Thyroid gland (tissue), 4 donors: ENCODE measurements at regions not wholly inside any gene's neighbourhood (a gene's known extent, or its start where the extent isn't known, plus 50 kb on each side); places are given as distances from the start of the nearest gene placed in this dataset.

ENCODE experiments used
- POLR2A ChIP-seq, 2 donors: fragments of 450-650 bp; IDR thresholded peaks; one replicate each; pipeline ENCODE4 v1.6.1; 2017; ENCODE audit warnings: antibody characterized with exemption in 2 of 2, mild to moderate bottlenecking in 2 of 2, moderate library complexity in 1 of 2
- TF ChIP-seq, protein P1 (sequence below), 6 experiments: fragments of 200-600 bp in 3 of 6; fragments of 450-650 bp in 3 of 6; sonication (generic) in 3 of 6; IDR thresholded peaks; one replicate each; pipeline ENCODE4 v1.5.1; 2016 to 2019; ENCODE audit warnings: antibody characterized with exemption in 6 of 6, mild to moderate bottlenecking in 2 of 6, inconsistent platforms in 1 of 6, moderate library complexity in 1 of 6

DNA sequence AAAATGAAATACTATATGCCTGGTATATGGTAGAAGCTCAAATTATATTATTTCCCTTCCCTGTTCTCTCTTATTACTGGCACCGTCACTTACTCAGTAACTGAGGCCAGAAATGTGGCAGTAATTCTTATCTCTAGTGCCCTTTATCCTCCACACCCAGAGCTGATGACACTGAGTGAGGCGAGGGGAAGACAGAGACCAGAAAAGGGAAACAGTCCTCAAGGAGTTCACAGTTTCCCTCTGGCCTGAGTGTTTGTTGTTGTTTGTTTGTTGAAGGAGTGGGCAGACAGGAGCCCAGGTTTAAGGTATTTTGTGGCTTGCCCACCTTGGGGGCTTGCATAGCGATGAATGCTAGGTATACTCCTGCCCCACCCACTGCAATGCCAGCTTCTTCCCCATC, 101.5 kb upstream of the FNDC3A start:
- no peak for TF ChIP-seq POLR2A (IDR thresholded peaks at IDR 0.05)
- TF ChIP-seq, protein P1, sequence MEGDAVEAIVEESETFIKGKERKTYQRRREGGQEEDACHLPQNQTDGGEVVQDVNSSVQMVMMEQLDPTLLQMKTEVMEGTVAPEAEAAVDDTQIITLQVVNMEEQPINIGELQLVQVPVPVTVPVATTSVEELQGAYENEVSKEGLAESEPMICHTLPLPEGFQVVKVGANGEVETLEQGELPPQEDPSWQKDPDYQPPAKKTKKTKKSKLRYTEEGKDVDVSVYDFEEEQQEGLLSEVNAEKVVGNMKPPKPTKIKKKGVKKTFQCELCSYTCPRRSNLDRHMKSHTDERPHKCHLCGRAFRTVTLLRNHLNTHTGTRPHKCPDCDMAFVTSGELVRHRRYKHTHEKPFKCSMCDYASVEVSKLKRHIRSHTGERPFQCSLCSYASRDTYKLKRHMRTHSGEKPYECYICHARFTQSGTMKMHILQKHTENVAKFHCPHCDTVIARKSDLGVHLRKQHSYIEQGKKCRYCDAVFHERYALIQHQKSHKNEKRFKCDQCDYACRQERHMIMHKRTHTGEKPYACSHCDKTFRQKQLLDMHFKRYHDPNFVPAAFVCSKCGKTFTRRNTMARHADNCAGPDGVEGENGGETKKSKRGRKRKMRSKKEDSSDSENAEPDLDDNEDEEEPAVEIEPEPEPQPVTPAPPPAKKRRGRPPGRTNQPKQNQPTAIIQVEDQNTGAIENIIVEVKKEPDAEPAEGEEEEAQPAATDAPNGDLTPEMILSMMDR (IDR thresholded peaks at IDR 0.05) = no peak
